ENCODE measurements at regions not wholly inside any gene's neighbourhood (a gene's known extent, or its start where the extent isn't known, plus 50 kb on each side); places are given as distances from the start of the nearest gene placed in this dataset.

- TF ChIP-seq, protein P1, sequence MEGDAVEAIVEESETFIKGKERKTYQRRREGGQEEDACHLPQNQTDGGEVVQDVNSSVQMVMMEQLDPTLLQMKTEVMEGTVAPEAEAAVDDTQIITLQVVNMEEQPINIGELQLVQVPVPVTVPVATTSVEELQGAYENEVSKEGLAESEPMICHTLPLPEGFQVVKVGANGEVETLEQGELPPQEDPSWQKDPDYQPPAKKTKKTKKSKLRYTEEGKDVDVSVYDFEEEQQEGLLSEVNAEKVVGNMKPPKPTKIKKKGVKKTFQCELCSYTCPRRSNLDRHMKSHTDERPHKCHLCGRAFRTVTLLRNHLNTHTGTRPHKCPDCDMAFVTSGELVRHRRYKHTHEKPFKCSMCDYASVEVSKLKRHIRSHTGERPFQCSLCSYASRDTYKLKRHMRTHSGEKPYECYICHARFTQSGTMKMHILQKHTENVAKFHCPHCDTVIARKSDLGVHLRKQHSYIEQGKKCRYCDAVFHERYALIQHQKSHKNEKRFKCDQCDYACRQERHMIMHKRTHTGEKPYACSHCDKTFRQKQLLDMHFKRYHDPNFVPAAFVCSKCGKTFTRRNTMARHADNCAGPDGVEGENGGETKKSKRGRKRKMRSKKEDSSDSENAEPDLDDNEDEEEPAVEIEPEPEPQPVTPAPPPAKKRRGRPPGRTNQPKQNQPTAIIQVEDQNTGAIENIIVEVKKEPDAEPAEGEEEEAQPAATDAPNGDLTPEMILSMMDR (IDR thresholded peaks at IDR 0.05; ENCODE audit: low read depth, low read length): no peak
- TF ChIP-seq POLR2A (IDR thresholded peaks at IDR 0.05; ENCODE audit: extremely low read depth, insufficient read length): no peak
- TF ChIP-seq, protein P2, sequence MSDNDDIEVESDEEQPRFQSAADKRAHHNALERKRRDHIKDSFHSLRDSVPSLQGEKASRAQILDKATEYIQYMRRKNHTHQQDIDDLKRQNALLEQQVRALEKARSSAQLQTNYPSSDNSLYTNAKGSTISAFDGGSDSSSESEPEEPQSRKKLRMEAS (IDR thresholded peaks at IDR 0.05; ENCODE audit: low read depth, low read length): no peak
- no peak for TF ChIP-seq MYC (IDR thresholded peaks at IDR 0.05; ENCODE audit: low read depth, low read length)
These were observed 82.1 kb upstream of the FLRT2 start for GRCh38 chr14:85447883-85448282.

All from NB4 (cell line).